IMR-90 (cell line): ENCODE measurements at regions not wholly inside any gene's neighbourhood (a gene's known extent, or its start where the extent isn't known, plus 50 kb on each side); places are given as distances from the start of the nearest gene placed in this dataset.

ENCODE experiments used
- ATAC-seq: fragments of 200-7000 bp; cut with Tn5 transposase; 2 replicates; pipeline ENCODE4 v1.9.1; 2020; ENCODE audit warnings: low read depth, mild to moderate bottlenecking, moderate library complexity
- BruUV-seq: library from RNA; stranded (reverse); fragments of 400-500 nt; replicated peaks from 2 replicates; lab custom pipeline; 2021; lab: Mats Ljungman, UMichigan
- CTCF ChIA-PET: fragments of 300-600 bp; formaldehyde crosslinking; extraction: SDS; loops from one replicate; lab custom pipeline; 2021; ENCODE audit warnings: antibody characterized with exemption; lab: Yijun Ruan, JAX
- POLR2A ChIA-PET: fragments of 300-600 bp; sonication (Branson Sonifier 250); formaldehyde crosslinking; loops from one replicate; lab custom pipeline; 2022; ENCODE audit warnings: antibody characterized with exemption; ENCODE audit not compliant: unreplicated experiment; lab: Charles Lee
- DNase-seq: peaks from one replicate; pipeline ENCODE4 v3.0.0; 2013
- H2AFZ ChIP-seq: replicated peaks from 2 replicates; pipeline ENCODE3; 2013; ENCODE audit warnings: low read length, mild to moderate bottlenecking; ENCODE audit not compliant: poor library complexity
- H2AK5ac ChIP-seq: 2 replicates; pipeline ENCODE4 v1.6.1; 2013; ENCODE audit warnings: low read depth, low read length, inconsistent platforms
- H2AK9ac ChIP-seq: replicated peaks from 2 replicates; pipeline ENCODE3; 2013; ENCODE audit warnings: mild to moderate bottlenecking, low read depth, low read length, moderate library complexity; ENCODE audit not compliant: poor library complexity
- H2BK120ac ChIP-seq: 2 replicates; pipeline ENCODE4 v1.6.1; 2013; ENCODE audit warnings: low read depth, low read length, inconsistent platforms
- H2BK15ac ChIP-seq: 3 replicates; pipeline ENCODE4 v1.6.1; 2013; ENCODE audit warnings: low read depth, low read length, inconsistent platforms
- H2BK20ac ChIP-seq: 2 replicates; pipeline ENCODE4 v1.6.1; 2013; ENCODE audit warnings: low read depth, mild to moderate bottlenecking, inconsistent platforms, low read length, moderate library complexity
- H2BK5ac ChIP-seq: 2 replicates; pipeline ENCODE4 v1.6.1; 2013; ENCODE audit warnings: mild to moderate bottlenecking, low read depth, low read length, inconsistent platforms; ENCODE audit not compliant: poor library complexity, severe bottlenecking
- H3K14ac ChIP-seq: replicated peaks from 2 replicates; pipeline ENCODE4 v1.6.1; 2013; ENCODE audit warnings: low read depth, low read length, inconsistent platforms
- H3K18ac ChIP-seq: 2 replicates; pipeline ENCODE4 v1.6.1; 2013; ENCODE audit warnings: low read depth, low read length, control low read depth
- H3K23ac ChIP-seq: 2 replicates; pipeline ENCODE4 v1.6.1; 2013; ENCODE audit warnings: low read depth, low read length, inconsistent platforms
- H3K27ac ChIP-seq: 2 replicates; pipeline ENCODE4 v1.5.1; 2013; ENCODE audit warnings: mild to moderate bottlenecking, control low read depth, low read length; ENCODE audit not compliant: insufficient read depth
- H3K27me3 ChIP-seq: 2 replicates; pipeline ENCODE4 v1.6.1; 2013; ENCODE audit warnings: low read length; ENCODE audit not compliant: control insufficient read depth, insufficient read depth
- H3K36me3 ChIP-seq: 2 replicates; pipeline ENCODE4 v1.6.1; 2013; ENCODE audit warnings: low read length, mixed read lengths; ENCODE audit not compliant: control insufficient read depth, insufficient read depth
- H3K4ac ChIP-seq: 2 replicates; pipeline ENCODE4 v1.6.1; 2013; ENCODE audit warnings: low read depth, low read length, inconsistent platforms
- H3K4me1 ChIP-seq: 2 replicates; pipeline ENCODE4 v1.6.1; 2013; ENCODE audit warnings: low read length, mixed read lengths; ENCODE audit not compliant: control insufficient read depth, insufficient read depth
- H3K4me2 ChIP-seq: 2 replicates; pipeline ENCODE4 v1.6.1; 2013; ENCODE audit warnings: low read depth, mild to moderate bottlenecking, control low read depth, low read length, moderate library complexity
- H3K4me3 ChIP-seq: 2 replicates; pipeline ENCODE4 v1.5.1; 2013; ENCODE audit warnings: low read depth, mild to moderate bottlenecking, control low read depth, low read length, moderate library complexity; ENCODE audit not compliant: insufficient read depth
- H3K56ac ChIP-seq: 2 replicates; pipeline ENCODE4 v1.6.1; 2013; ENCODE audit warnings: low read length, inconsistent platforms; ENCODE audit not compliant: insufficient read depth; ENCODE audit errors: extremely low read depth
- H3K79me1 ChIP-seq, 2 experiments: 2 replicates each; pipeline ENCODE4 v1.6.1; 2013; ENCODE audit warnings: low read length in 2 of 2, inconsistent platforms in 1 of 2, low read depth in 1 of 2
- H3K9ac ChIP-seq: 2 replicates; pipeline ENCODE4 v1.6.1; 2013; ENCODE audit warnings: low read depth, low read length, control low read depth
- H3K9me1 ChIP-seq: 2 replicates; pipeline ENCODE4 v1.6.1; 2013; ENCODE audit warnings: low read length, inconsistent platforms; ENCODE audit not compliant: insufficient read depth
- H3K9me3 ChIP-seq: 2 replicates; pipeline ENCODE4 v1.6.1; 2013; ENCODE audit warnings: low read length; ENCODE audit not compliant: control insufficient read depth, insufficient read depth
- H4K20me1 ChIP-seq: 2 replicates; pipeline ENCODE4 v1.6.1; 2013; ENCODE audit warnings: low read length, inconsistent platforms; ENCODE audit not compliant: insufficient read depth
- H4K5ac ChIP-seq: 2 replicates; pipeline ENCODE4 v1.6.1; 2013; ENCODE audit warnings: mild to moderate bottlenecking, low read depth, low read length, control low read depth
- H4K8ac ChIP-seq, 2 experiments: 2 replicates each; pipeline ENCODE4 v1.6.1; 2013; ENCODE audit warnings: low read depth in 2 of 2, low read length in 2 of 2, control low read depth in 1 of 2, inconsistent platforms in 1 of 2
- H4K91ac ChIP-seq: 2 replicates; pipeline ENCODE4 v1.6.1; 2013; ENCODE audit warnings: low read depth, low read length, inconsistent platforms; ENCODE audit not compliant: insufficient read depth
- CEBPB ChIP-seq: IDR thresholded peaks from 2 replicates; pipeline ENCODE4 v1.6.1; 2012; ENCODE audit warnings: low read depth, low read length, improper control_type of control experiment
- CTCF ChIP-seq: conservative IDR thresholded peaks from 2 replicates; pipeline ENCODE4 v1.5.1; 2012; ENCODE audit warnings: mild to moderate bottlenecking, low read depth, low read length, improper control_type of control experiment
- ELK1 ChIP-seq: fragments of 150-350 bp; IDR thresholded peaks from 2 replicates; pipeline ENCODE4 v1.6.1; 2016; ENCODE audit warnings: low read depth, mild to moderate bottlenecking, low read length, moderate library complexity, borderline replicate concordance
- MAZ ChIP-seq: IDR thresholded peaks from 2 replicates; pipeline ENCODE4 v1.6.1; 2012; ENCODE audit warnings: low read depth, mild to moderate bottlenecking, low read length, improper control_type of control experiment, moderate library complexity, borderline replicate concordance
- POLR2A ChIP-seq: IDR thresholded peaks from 2 replicates; pipeline ENCODE4 v1.6.1; 2012; ENCODE audit warnings: mild to moderate bottlenecking, low read depth, low read length
- RAD21 ChIP-seq: IDR thresholded peaks from 2 replicates; pipeline ENCODE4 v1.6.1; 2012; ENCODE audit warnings: low read length, improper control_type of control experiment
- RFX5 ChIP-seq: IDR thresholded peaks from 2 replicates; pipeline ENCODE4 v1.8.0; 2012; ENCODE audit warnings: low read depth, mild to moderate bottlenecking, low read length, moderate library complexity
- SMC3 ChIP-seq: fragments of 150-350 bp; IDR thresholded peaks from 2 replicates; pipeline ENCODE4 v1.6.1; 2016; ENCODE audit warnings: low read depth, mild to moderate bottlenecking, antibody characterized with exemption, low read length, moderate library complexity
- WGBS, 2 experiments: methylation state at CpG; one replicate each; pipeline versions ENCODE4 v1.1.5 to v1.1.7; 2013; ENCODE audit warnings: missing lambda C conversion rate in 2 of 2; ENCODE audit not compliant: insufficient read length in 1 of 2; ENCODE audit errors: extremely low coverage in 2 of 2; 5-methylcytosine and 5-hydroxymethylcytosine counted together
- dilution Hi-C: fragments of 300-500 bp; cut with HindIII; formaldehyde crosslinking; loops from one replicate; pipeline ENCODE4 v1.14.3; 2018; ENCODE audit warnings: low sequenced_read_pairs; ENCODE audit not compliant: unreplicated experiment
- in situ Hi-C: fragments of 300-500 bp; cut with MboI; formaldehyde crosslinking; loops from 3 replicates; pipeline ENCODE4 v1.14.3; 2019; ENCODE audit warnings: low sequenced_read_pairs, inconsistent platforms, mixed read lengths
- intact Hi-C: fragments of 100-400 bp; cut with micrococcal nuclease; formaldehyde crosslinking; loops from 2 replicates; pipeline ENCODE4 v1.10.0; 2022

GRCh38 chr1:4944072-4944471 is 289.7 kb downstream of the AJAP1 start:
- no peak overlapping the region for H2BK20ac ChIP-seq
- no peak overlapping the region for H3K27ac ChIP-seq
- H3K9ac ChIP-seq: no peak overlapping the region
- H3K79me1 ChIP-seq: no peaks in the 10 kb centered on the region
- in situ Hi-C loops: no loop called here
- H3K4ac ChIP-seq: no peak overlapping the region
- CTCF ChIA-PET: no interaction called here
- no peak overlapping the region for H3K4me3 ChIP-seq
- POLR2A ChIA-PET: no interaction called here
- intact Hi-C loops: no loop called here
- no peaks in the 10 kb centered on the region for H3K36me3 ChIP-seq
- no peak overlapping the region for H4K5ac ChIP-seq
- no peak overlapping the region for H2AK9ac ChIP-seq
- WGBS, 2 experiments: 75% methylated on average over 1 of the region's 5 CpGs; no CpG with 5 or more reads in 1 of the 2 experiments
- no peaks in the 10 kb centered on the region for H3K9me1 ChIP-seq
- no peak overlapping the region for H3K14ac ChIP-seq
- no peak overlapping the region for H3K4me2 ChIP-seq
- no TSS peak for BruUV-seq
- TF ChIP-seq RFX5 (no peak), MAZ (no peak), RAD21 (no peak), ELK1 (no peak), CEBPB (no peak), SMC3 (no peak), POLR2A (no peak), CTCF (no peak)
- DNase-seq (no peak), ATAC-seq (no peak)
- no peak overlapping the region for H3K23ac ChIP-seq
- H4K91ac ChIP-seq: no peak overlapping the region
- no peaks in the 10 kb centered on the region for H4K20me1 ChIP-seq
- H3K56ac ChIP-seq: no peak overlapping the region
- no peak overlapping the region for H2BK15ac ChIP-seq
- no peak overlapping the region for H2AFZ ChIP-seq
- no peak overlapping the region for H3K18ac ChIP-seq
- H2BK5ac ChIP-seq: no peak overlapping the region
- no peaks in the 10 kb centered on the region for H3K4me1 ChIP-seq
- no peak overlapping the region for H2AK5ac ChIP-seq
- no peak overlapping the region for H2BK120ac ChIP-seq
- H4K8ac ChIP-seq: no peak overlapping the region
- no peaks in the 10 kb centered on the region for H3K27me3 ChIP-seq
- H3K9me3 ChIP-seq: peaks cover 50% of the 10 kb centered on the region
- dilution Hi-C loops: no loop called here
